NCI-H524 (cell line): ENCODE measurements at regions not wholly inside any gene's neighbourhood (a gene's known extent, or its start where the extent isn't known, plus 50 kb on each side); places are given as distances from the start of the nearest gene placed in this dataset.

Experiments used
- DNase-seq, 2 experiments: peaks; one replicate each; lab custom pipeline; 2025; lab: John Stamatoyannopoulos, UW

DNA sequence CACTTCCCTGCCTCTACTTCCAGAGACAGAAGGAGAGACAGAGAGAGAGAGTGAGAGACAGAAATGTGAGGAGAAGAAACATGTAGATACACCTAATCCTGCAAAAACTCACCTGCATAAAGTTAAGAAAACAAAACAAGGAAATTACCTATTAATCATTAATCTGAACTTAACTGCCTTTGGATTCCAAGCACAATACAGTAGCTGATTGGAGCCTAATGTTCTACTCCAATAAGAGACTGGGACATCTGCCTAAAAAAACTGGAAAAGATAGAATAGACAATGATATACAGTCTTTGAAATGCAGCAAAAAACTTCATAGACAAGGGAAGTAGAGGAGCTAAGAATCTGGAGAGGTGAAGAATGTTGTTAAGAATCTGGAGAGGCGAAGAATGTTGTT lies 910.2 kb upstream of the SLC10A2 start:
- no peak for DNase-seq

DNA sequence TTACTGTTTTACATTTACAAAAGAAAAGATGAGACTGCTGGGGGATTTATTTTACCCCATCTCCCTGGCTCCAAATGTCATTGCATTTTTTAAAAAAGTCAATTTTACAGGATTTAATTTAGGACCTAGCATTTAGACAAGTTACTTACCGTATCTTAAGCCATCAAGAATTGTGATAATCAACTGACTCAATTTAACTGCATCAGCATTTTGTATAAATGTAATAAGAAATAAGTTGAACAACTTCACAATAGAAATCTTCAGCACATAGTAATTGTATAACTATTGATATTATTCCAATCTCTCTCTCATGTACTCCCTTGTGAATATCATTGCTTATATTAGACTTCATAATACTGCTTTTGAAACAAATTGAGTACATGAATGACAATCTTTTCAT lies 907.5 kb upstream of the SLC10A2 start:
- DNase-seq, result no peak

DNA sequence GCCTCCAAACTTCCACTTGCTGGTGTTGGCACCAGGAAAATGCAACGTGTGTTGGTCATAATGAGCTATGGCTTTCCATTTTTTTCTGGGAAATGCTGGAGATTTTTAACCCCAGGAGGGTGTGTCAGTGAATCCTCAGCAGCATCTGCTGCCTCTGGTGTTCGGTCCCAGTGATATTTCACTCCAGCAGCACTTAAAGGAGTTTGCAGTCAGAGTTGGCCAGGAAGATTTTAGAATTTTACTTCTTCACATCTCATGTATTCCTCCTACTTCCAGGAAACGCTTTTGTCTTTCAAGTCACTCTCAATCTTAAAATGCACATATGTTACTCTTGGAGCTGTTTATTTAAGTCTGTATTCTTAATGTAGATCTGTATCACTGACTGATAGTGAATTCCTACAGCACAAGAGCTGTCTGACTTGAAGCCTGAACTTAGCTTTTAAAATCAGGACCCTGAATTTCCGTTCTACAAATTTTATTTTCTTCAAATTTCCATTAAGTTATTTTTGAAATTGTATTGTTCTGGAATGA lies 903.4 kb upstream of the SLC10A2 start:
- DNase-seq, result no peak

DNA sequence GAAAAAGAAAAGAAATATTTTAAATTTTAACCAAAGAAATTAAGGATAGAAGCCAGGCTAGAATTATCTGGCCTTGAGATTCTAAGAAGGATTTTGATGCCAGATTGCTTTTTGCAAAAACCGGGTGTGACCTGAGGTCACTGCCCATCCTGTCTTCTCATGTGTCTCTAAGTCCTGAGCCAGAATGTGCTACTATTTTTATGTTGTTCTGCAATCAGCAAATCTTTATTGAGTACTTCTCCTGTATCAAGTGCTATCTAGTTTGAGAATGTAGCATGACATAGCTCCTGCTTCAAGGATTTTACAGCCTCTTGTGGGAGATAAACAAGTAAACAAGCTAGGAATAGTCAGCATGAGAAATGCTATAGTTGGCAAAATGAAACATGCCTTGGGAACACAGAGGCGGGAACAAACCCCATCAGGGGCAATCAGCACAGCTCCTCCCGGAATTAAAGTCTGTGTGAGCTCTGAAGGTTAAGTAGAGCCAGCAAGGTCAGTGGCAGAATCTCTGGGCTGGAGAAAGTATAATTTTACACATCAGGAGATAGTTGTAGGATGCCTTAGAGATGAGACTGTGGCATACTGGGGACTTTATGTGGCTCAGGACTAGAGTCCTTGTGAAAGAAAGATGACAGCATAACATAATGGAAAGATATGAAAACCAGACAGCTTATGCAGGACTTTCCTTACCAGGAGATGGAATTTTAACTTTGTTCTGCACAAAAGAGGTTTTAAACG lies 899.5 kb upstream of the SLC10A2 start:
- DNase-seq, result no peak

DNA sequence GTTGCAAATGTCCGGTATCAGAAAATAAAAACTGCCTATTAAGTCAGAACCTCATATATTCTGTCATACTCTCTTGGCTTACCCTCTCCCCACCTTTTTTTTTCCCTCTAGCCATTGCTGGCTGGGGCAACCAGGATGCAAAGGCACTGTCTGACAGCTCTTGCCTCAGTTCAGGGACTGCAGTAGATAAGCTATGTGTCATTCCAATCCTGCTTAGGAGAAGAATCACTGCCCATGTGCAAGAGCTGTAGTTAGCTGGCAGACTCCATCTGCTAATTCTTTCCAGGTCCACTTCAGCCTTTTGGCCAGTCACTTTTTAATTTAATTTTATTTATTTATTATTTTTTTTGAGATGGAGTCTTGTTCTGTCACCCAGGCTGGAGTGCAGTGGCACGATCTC lies 895.6 kb upstream of the SLC10A2 start:
- DNase-seq, result no peak

DNA sequence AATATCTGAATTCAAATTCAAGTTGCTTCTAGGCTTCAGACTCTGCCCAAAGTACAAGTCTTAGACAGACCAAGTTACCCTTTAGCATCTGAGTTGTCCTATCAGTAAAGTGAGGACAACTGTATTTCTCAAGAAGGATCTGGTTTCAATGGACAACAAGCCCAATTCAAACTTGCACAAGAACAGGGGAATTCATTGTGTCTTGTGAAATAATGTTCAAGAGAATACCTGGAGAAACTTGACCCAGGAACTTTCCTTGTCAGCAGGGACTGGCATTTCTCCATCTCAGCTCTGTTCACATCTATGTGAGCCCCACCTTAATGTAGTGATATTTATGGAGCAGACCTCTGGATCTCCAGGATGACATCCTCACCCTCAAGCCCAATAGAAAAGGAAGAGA lies 894.9 kb upstream of the SLC10A2 start:
- DNase-seq, result no peak

DNA sequence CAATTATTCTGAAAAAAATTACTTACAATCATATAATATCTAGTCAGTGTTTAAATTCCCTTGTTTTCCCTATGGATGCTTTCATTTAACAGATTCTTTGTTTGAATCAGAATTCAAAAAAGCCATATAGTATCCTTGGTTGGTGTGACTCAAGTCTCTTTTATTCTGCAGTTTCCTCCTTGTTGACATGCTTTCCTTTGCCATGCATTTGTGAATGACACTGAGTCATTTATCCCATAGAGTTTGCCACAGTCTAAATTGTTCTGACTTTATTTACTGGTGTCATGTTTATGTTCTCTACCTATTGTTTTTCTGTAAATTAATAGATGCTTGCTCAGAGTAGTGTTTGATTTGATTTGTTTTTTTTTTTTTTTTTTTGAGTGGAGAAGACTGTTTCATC lies 893.8 kb upstream of the SLC10A2 start:
- DNase-seq, result no peak

DNA sequence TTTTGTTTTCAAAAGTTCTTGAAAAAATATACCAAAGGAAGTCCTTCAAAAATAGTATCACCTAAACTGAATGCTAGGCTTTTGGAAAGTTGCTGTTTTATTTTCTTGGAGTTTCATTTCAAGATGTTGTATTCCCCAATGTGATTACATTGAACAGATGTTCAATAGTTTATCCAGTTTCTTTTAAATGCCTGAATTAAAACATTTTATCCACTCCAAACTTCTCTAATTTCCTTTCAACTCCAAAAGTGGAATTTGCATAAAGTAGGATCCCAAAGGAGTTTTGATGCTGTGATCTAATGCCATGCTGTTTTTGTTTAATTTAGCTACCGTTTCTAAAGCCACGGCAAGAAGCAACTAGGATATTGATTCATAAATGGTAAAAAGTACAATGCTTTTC lies 892.5 kb upstream of the SLC10A2 start:
- peak in 1 of 2 experiments; percentile 44 for DNase-seq

DNA sequence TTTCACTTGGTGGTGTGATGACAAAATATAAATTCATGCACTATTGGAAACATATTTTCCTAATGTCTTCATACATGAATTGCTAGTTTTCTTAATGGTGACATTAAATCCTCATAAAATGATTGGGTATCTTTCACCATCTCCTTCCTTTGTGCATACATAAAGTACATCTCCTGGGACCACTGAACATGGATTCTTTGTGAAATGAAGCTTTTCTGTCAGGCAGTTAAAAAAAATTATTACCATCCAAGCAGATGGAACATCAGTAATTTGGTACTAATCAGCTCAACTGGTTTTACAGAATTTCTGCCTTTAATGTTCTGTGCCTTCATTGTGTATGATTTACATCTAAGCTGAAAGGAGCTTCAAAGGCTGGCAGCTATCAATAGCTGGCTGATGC lies 891.7 kb upstream of the SLC10A2 start:
- peak in 1 of 2 experiments; percentile 20 for DNase-seq

DNA sequence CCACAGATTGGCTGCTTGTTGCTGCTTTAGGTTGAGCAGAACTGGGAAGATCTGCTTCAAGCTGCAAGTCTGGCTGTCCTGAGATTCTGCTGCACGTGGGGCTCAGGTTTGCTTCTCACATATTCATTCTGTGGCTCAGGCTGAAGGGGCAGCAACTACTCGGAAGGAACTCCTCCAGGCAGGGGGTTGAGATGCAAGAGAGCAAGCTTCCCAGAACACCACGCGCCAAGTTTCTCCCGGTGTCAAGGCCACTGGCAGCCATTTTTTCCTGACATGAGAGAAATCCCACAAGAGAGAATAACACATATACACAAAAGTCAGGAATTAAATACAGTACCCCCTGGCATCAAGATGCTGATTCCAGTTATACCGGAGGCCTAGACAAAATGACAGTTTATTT lies 887.6 kb upstream of the SLC10A2 start:
- DNase-seq, result no peak

DNA sequence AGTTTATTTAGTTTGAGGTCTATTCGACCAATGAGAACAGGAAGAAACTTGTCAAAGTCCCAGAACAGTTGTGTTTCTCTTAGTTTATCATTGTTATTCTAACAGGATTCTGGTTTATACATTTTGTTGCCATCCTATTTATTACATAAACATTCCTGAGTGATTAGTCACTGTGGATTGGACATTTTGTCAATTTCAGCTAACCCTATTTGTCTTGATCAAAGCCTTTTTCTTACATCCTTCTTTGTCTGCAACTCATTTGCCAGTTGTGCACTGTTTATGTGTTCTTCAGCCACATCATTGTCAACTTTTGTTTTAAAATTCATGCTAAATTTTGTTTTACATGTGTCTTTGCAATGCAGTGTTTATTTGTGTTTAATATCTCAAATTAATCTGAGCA lies 886.0 kb upstream of the SLC10A2 start:
- DNase-seq, result no peak

DNA sequence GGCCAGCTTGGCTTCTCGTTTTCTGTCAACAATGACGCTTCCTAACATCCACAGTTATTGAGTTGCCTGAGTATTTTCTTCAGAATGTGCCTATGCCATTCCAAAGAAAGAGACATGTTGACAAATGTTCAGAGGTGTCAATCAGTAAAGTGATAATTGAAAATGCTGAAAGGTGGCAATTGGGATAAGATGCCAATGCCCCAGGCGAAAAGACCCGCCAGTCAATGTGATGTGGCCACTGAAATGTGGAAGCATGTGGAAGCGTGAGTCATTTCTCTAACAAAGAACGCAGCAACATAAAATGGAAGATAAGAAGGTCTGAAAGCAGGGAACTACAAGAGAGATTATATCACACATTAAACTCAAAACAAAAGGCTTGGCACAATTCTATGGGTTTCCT lies 882.2 kb upstream of the SLC10A2 start:
- DNase-seq, result no peak

DNA sequence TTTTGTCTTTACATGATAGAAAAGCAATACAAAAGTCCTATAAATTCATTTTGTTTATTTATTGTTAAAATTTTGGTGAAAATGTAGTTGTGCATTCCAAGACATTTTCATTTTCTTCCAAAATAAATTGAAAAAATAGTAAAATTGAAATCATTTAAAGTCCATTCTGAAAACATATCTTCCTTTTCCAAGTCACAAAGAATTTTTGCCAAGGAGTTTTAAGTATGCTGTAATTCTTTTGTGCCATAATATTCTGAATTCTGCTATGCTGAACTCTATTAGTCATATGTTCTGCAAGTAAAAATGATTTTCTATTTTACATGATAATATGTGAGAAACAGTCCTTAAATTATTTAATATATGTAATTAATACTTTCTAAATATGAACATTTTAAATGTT lies 879.6 kb upstream of the SLC10A2 start:
- no peak for DNase-seq

DNA sequence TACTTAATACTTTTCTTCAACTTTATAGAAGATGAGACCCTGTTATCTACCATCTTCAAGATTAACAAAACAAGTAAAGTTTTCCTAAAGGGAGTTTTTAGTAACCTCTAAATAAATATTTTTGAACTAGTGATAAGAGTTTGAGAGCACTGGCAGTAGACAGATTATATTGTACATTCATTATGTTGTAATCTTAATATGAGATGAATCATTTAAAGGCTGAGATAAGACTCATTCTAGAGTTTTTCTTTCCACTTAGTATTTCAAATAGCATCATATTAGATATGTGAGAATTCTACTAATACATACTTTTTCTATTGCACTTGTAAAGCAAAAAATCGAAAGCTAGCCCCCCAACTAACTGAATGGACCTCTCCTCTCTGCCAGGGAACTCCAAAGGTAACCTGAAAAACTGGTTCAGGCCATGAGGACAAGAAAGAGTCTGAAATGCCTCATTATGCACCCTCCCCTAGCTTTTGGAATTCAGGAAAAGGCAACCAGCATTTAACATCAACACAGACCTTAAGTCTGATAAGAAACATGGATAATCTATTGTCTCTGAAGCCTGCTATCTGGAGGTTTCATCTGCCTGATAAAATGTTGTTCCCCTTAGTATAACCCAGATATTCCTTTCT lies 875.4 kb upstream of the SLC10A2 start:
- no peak for DNase-seq

DNA sequence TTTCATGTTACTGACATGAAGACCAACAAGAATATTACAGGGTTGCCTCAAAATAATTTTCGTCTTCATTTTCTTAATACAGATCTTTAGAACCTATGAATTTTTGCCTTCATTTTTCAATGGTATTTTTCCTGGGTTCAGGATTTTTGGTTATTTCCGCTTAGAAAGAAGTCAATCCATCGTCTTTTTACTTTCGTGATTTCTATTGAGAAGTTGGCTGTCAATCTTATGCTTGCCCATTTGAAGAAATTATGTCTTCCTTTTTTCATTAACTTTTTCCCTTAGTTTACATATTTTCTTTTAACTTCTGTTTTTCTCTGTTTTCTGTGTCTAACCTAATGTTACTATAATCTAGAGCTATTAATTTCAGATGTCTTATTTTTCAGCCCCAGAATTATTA lies 868.9 kb upstream of the SLC10A2 start:
- no peak for DNase-seq

DNA sequence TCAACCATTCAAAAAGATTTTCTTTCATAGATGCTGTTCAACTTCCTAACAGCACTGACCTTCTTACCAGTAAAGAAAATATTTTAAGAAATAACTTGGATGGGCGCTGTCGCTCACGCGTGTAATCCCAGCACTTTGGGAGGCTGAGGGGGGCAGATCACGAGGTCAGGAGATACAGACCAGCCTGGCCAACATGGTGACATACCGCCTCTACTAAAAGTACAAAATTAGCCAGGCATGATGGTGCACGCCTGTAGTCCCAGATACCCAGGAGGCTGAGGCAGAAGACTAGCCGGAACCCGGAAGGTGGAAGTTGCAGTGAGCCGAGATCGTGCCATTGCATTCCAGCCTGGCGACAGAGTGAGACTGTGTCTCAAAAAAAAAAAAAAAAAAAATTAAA lies 865.7 kb upstream of the SLC10A2 start:
- no peak for DNase-seq

DNA sequence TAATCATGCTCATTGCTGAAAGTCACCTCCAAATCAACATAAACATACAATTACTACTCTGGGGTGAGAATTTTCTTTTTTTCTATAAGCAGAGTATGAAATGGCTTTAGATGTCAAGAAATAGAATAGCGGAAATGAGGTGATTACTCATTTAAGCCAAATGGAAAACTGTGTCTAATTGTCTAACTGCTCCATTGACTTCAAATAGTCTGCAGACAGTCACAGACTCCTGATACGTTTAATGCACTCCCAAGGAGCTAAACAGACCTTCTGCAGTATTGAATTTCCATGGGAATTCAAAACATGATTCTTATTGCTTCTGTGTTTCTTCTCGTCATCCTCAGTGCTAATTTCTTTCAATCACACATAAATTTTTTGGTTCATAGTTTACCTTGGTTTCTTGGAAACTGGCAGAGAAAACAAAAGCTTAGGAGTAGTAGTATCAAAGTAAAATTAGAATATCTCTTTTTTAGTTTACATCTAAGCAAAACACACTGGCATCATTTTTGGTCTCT lies 865.2 kb upstream of the SLC10A2 start:
- DNase-seq, result no peak

DNA sequence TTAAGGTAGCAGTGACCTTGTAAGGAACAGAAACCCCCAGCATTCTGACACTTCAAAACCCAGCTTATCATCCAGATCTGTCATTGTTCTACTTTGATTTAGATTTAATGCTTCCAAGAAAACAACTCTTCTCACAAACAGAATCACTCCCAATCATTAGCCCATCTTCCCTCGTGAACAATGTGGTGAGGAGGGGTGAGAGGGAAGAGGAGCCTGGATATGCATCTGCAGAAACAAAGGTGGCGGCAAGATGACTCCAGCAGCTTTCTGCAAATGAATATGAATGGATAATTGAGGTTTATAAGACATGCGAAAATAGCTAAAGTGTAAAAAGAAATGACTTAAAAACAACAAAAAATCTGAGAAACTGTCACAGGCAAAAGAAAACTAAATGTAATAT lies 859.9 kb upstream of the SLC10A2 start:
- DNase-seq, result no peak

DNA sequence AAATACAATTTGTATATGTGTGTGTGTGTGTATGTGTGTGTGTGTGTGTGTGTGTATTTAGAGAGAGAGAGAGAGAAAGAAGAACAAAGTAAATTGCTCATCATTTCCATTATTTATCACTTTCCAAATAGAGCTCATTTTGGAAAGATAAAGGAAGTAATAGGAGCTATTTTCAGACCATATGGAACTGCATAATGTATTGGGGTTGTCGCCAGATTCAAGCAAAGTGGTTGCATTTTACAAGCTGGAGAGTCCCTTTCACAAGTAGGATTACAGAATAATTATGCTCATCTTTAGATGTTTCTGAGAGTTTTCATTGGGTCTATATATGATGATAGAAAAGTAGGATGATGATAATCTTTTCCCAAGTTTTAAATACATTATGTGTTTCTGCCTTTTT lies 842.7 kb upstream of the SLC10A2 start:
- DNase-seq, result peak; percentile 5 to 64

DNA sequence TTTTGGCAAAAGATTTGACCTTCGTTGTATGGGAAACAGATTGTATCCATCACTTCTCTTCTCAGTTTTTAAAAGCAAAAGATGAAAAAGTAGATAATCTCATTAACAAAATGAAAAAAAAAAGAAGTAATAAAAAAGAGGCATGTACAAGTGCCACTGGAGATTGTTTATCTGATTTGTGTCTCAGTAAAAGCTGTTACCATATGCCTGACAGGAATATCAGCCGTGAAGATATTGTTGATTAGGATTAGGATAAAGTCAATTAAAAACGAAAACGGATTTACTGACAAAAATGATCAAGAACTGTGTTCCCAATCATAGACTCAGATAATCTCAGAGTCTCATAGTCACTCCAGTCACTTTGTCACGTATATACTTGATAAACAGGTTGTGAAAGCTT lies 842.1 kb upstream of the SLC10A2 start:
- peak; percentile 27 to 76 for DNase-seq

DNA sequence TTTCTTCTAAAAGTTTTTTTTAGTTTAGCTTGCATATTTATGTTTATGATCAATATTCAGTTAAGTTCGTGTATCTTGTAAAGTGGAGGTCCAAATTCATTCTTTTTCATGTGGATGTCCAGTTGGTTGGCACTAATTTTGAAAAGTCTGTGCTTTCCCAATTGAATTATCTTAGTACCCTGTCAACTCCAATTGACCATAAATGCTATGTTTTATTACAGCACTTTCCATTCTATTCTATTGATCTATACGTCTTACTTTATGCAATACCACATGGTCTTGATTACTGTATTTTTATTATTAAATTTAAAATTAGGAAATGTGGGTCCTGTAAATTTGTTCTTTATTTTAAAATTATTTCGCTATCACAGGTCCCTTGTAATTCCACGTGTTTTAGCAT lies 837.6 kb upstream of the SLC10A2 start:
- DNase-seq, result no peak

DNA sequence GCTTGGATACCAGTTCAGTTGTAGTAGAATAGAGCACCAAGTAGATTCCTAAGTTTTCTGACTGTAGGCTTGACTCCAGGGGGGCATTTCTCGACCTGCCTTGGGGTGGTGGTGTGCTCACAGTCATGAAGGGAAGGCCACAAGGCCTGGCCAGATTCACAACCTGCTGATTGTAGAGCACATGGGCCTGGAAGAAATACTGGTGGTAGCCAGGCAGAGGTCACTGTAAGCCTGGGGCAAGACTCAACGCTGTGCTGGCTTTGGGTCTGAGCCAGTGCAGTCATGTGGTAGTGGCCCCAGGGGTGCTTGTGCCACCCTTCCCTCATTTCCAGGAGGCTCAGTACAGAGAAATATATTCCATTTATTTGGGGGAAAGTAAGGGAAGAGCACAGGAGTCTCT lies 832.3 kb upstream of the SLC10A2 start:
- no peak for DNase-seq

DNA sequence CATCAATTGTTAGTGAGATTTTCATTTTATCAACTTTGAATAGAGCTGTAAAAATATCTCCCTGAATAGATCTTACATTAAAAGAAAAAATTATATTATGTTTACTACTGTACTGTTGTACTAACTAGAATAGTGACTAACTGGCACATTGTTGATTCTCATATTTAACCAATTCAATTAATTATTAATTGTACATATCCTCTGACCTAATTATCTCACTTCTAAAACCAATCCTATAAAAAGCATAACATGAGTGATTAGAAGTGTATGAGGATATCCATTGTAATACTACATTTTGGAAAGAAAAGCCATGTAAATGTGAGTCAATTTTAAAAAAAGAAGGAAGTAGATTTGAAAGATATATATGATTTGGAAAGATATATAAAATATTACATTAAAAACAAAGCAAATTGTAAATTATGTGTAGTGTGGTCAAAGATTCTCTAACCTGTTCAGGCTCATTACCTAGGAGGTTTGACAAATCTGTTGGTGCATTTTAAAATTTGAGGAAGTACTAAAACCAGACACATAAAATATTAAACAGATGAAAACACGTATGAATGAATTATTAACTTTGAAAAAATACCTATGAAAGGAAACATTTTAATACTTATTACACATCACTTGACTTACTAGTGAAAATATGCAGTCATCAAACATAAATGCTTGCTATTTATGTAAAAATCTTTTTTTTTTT lies 829.8 kb upstream of the SLC10A2 start:
- DNase-seq, result no peak
